Stimulated activated CD4-positive, alpha-beta T cell treated with anti-CD3 and anti-CD28 coated beads, Interleukin-4, amount 100 ng/mL, for 4 hours (primary cell): ENCODE measurements at regions not wholly inside any gene's neighbourhood (a gene's known extent, or its start where the extent isn't known, plus 50 kb on each side); places are given as distances from the start of the nearest gene placed in this dataset.
"Not testable (repeated sequence)": the region's sequence is repeated elsewhere in the genome, so short reads cannot be mapped to it uniquely, and the experiment has no call there.

Source experiments
- DNase-seq, 2 experiments: peaks; one replicate each; pipeline ENCODE4 v3.0.0-alpha.2; 2020

GRCh38 chr3:159669766-159670165, 318.9 kb upstream of the IL12A start:
- no peak for DNase-seq

- no peak for DNase-seq
Observed at GRCh38 chr3:159672728-159673688, 315.6 kb upstream of the IL12A start.

GRCh38 chr3:159674583-159674982, 314.1 kb upstream of the IL12A start:
- no peak for DNase-seq

GRCh38 chr3:159675285-159675684, 313.4 kb upstream of the IL12A start:
- DNase-seq = no peak

DNA sequence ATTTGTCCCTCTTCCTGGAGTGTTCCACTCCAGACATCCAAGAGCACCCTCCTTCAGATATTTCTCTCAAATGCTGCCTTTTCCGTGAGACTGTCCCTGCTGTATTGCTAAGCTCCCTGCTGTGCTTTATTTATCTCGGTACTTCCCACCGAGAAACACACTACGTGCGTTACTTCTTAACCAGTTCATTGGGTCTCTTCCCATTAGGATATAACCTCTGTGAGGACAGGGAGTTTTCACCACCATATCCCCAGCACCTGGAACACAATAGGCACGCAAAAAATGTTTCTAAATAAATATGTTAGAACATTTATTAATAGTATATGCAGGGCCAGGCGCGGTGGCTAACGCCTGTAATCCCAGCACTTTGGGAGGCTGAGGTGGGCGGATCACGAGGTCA, 308.7 kb upstream of the IL12A start:
- no peak for DNase-seq

GRCh38 chr3:159681717-159682116, 306.9 kb upstream of the IL12A start:
- DNase-seq = not testable (repeated sequence)

- no peak for DNase-seq
Observed at GRCh38 chr3:159685801-159686200, 302.8 kb upstream of the IL12A start.

- DNase-seq = no peak
Observed at GRCh38 chr3:159693226-159693625, 295.4 kb upstream of the IL12A start.

DNA sequence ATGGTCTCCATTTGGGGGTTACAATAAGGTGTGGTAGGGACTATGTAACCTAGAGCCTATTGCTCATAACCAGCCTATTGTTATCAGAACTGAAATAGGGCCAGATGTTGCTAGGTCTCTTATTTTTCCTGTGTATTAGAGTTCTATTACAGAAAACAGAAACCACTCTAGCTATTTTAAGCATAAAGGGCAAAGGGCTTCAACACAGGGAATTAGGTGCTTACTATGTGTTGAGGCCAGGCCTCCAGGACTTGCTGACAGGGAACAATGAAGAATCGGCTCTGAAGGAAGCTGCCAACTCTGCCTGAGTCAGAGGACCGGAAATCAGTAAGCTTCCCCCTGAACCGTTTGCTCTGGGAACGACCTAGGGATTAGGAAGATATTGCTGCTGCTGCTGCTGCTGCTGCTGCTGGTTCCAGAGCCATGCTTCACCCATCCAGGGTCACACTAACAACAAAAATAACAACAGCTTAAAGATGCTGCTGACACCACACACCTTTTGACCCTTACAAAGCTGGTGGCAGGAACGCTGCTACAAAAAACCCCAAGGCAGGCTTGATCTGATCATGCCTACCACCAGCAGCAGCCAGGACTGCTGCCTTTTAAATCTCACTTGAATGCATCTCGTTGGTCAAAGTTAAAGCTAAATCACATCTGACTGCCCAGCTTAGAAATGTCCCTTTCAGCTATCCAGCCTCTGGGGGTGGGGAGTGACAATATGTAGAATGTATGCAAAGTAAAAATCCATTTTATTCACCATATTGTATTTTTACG, 276.9 kb upstream of the IL12A start:
- no peak for DNase-seq

DNA sequence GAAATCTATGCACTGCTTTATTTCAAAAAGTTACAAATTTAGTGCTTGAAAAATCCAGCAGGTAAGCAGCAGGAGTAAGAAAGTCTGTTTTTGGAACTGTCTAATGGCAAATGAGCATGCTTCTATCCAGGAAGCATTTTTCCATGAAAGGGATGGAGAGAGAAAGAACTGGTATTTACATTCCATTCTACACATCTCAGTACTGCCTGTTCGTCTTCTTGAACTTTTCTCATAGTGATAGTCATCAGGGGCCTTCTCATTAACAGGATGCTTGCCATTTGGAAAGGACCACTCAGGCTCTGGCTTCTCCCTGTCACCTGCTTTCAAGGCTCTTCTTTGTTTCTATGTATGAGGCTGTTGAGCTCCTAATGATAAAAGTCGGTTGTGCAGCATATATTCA, 267.3 kb upstream of the IL12A start:
- no peak for DNase-seq

DNA sequence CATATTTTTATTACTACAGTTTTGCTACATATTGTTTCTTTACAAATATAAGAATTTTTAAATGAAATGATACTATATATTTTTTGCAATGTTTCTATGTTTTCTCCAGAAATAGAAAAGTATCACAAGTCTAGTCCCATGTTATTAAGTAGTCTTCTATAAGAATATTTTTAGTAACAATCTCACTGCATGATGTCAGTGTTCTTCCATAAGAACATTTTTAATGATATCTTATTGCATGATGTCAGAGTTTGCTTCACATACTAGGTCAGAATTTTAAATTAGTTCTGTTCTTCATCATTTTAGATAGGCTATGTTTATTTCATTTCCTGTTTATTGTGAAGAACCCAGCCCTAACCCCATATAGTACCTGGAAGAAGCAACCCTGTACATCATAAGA, 265.3 kb upstream of the IL12A start:
- DNase-seq = no peak

GRCh38 chr3:159724627-159725026, 264.0 kb upstream of the IL12A start:
- DNase-seq = no peak

- DNase-seq = no peak
Observed at GRCh38 chr3:159726231-159726964, 262.2 kb upstream of the IL12A start.

- DNase-seq = no peak
Observed at GRCh38 chr3:159727506-159727905, 261.1 kb upstream of the IL12A start.

DNA sequence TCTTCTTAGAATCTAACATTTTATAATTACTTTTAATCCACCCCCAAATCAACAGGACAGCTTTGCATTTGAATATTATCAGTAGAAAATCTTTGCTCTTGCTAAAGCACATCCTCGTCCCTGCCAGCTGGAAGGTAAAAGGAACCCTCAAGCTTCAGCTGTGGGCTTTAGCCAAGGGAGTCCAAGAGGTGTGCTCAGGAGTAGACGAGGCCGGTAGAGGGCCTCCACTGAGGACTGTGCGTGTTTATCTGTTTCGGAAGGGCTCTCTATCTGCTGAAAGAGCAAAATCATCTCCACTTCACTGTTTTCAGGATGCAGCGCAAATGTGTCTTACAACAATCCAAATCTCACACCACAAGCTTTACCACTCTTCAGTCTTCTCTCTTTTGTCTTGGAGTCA, 257.4 kb upstream of the IL12A start:
- no peak for DNase-seq

GRCh38 chr3:159732172-159733111, 256.2 kb upstream of the IL12A start:
- no peak for DNase-seq

DNA sequence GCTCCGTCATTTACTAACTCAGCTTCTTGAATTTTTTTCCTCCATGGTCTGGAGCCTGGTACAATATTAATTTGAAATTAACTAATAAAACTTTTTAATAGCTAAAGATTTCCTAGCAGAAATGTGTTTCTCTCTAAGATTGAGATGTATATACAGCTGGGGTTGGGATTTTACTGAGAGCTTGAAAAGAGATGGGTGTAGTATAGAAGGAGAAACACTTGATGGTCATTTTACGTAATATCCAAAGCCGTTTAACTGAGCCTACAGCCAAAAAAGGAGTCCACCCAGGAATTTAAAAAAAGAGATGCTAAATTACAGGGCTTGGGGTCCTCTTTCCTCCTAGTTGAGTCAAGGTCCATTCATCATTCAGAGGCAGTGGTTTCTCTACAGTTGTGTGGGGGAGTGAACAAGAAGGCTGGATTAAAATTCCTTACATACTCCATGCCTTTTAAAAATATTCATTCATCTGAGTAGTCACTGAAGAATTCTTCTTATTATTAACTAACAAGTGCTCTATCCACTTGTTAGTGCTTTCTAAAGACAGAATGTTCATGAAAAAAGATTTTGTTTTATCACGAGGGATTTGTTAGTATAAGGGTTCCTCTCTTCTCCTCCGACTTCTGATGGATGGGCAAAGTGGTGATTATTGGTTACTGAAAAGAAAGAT, 255.3 kb upstream of the IL12A start:
- no peak for DNase-seq

DNA sequence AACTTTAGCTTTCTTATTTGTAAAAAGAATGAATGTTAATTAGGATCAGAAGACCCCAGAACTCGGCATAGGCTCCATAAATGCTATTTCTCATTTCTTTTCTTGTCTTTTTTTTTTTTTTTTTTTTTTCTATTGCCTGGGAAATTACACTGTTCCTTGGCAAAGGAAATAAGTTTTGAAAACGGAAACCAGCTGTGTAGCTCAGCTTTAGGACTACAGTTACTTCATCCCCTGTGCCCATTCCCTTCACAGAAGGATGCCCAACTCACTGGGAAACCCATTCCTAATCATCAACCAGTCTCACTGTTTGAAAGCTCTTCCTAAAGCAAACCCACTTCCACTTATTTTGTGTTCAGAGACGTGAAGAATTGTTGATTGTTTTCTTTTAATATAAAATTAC, 254.0 kb upstream of the IL12A start:
- no peak for DNase-seq

DNA sequence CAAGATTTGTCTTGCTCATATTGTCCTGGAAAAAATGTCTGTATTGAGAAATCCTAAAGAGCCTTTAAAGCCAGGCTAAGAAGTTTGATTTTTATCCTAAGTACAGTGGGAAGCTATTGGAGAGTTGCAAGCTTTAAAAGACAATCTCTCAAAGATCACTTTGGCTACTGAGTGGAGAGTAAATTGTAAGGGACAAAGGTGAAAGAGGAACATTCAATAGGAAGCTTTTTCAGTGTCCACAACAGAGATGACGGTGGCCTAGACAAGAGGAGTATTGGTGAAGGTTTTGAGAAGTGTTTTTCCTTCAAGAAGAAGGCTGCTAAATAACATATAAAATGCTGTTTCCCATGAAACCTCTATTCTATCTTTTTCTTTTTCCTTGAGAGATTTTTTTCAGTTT, 249.5 kb upstream of the IL12A start:
- no peak for DNase-seq

DNA sequence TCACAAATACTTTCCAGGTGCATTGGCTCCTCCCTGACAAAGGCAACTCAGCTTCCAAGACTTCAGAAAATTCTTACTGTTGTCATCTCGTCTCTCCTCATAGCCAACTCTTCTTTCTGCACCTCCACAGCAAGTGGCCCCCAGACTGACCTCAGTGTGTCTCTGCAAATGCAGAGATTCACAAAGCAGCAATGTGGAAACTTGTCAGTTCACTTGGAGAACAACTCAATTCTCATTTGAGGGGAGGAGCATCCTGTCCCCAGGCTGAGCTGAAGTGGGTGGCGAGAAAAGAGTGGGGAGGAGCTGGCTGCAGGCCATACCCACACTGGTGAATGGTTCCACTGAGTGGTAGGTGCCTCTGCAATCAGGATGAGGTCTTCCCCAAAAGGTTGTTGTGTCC, 248.7 kb upstream of the IL12A start:
- DNase-seq = no peak

GRCh38 chr3:159741281-159741680, 247.4 kb upstream of the IL12A start:
- no peak for DNase-seq

DNA sequence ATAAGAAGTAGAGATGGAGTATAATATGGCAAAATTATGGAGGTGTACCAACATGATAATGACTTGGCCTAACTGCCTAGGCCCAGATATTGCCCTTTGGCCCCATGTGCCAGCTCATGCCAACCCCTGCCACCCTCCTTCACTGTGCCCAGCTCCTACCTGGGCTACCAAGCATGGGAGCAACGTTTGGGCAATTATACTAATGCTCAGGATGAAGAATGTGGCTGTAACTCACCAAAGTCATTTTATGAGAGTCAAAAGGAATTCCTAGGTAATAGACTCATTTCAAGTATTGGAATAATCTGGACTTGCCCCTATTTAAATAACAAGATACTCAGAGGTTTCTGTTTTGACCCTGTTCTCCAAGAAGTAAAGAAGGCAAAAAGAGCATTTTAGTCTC, 240.2 kb upstream of the IL12A start:
- no peak for DNase-seq
